ENCODE measurements at regions not wholly inside any gene's neighbourhood (a gene's known extent, or its start where the extent isn't known, plus 50 kb on each side); places are given as distances from the start of the nearest gene placed in this dataset.

GRCh38 chr4:176404621-176405020 lies 84.9 kb downstream of the SPCS3 start:
- H3K4me1 Mint-ChIP-seq = no peaks in the 10 kb centered on the region
- H3K27me3 Mint-ChIP-seq (ENCODE audit: low read depth) = no peaks in the 10 kb centered on the region
- peaks cover 5% of the 10 kb centered on the region for H3K9me3 Mint-ChIP-seq
- TF ChIP-seq, protein P1, sequence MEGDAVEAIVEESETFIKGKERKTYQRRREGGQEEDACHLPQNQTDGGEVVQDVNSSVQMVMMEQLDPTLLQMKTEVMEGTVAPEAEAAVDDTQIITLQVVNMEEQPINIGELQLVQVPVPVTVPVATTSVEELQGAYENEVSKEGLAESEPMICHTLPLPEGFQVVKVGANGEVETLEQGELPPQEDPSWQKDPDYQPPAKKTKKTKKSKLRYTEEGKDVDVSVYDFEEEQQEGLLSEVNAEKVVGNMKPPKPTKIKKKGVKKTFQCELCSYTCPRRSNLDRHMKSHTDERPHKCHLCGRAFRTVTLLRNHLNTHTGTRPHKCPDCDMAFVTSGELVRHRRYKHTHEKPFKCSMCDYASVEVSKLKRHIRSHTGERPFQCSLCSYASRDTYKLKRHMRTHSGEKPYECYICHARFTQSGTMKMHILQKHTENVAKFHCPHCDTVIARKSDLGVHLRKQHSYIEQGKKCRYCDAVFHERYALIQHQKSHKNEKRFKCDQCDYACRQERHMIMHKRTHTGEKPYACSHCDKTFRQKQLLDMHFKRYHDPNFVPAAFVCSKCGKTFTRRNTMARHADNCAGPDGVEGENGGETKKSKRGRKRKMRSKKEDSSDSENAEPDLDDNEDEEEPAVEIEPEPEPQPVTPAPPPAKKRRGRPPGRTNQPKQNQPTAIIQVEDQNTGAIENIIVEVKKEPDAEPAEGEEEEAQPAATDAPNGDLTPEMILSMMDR (conservative IDR thresholded peaks at IDR 0.05) = no peak
- H3K27ac Mint-ChIP-seq (ENCODE audit: unreplicated experiment) = no peak overlapping the region
- H3K36me3 Mint-ChIP-seq (ENCODE audit: low read depth) = peaks cover 3% of the 10 kb centered on the region
- no peak for DNase-seq (ENCODE audit: low read depth, low spot score)
- H3K4me3 Mint-ChIP-seq = no peak overlapping the region

- Mint-ChIP-seq H3K4me3 (no peak overlapping the region), H3K27ac (ENCODE audit: unreplicated experiment) (no peak overlapping the region), H3K27me3 (ENCODE audit: low read depth) (no peaks in the 10 kb centered on the region), H3K36me3 (ENCODE audit: low read depth) (peaks cover 5% of the 10 kb centered on the region), H3K9me3 (peaks cover 2% of the 10 kb centered on the region), H3K4me1 (no peaks in the 10 kb centered on the region)
- DNase-seq (ENCODE audit: low read depth, low spot score) = no peak
- TF ChIP-seq, protein P1 (conservative IDR thresholded peaks at IDR 0.05) = no peak
Observed at GRCh38 chr4:176406297-176406696, 86.5 kb downstream of the SPCS3 start.

DNA sequence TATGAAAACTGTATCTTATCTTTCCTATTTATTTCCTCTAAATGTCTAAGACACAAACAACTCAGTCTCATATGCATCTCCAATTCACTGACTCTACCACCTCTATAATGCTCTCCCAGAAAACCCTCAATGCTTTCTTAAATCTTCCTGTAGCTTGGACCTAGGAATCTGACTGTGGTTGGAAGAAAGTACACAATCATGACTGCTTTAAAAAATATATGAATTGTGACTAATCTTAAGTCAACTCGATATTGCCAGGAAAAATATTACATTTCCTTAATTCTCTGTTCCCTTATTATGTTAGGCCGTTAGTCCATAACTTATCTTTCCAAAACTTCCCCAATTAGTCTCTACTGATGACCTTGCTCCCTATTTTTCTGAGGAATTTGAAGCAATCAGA lies 87.0 kb downstream of the SPCS3 start:
- Mint-ChIP-seq H3K36me3 (ENCODE audit: low read depth) (peaks cover 8% of the 10 kb centered on the region), H3K4me3 (no peak overlapping the region), H3K27ac (ENCODE audit: unreplicated experiment) (no peak overlapping the region), H3K9me3 (peaks cover 5% of the 10 kb centered on the region), H3K4me1 (no peaks in the 10 kb centered on the region), H3K27me3 (ENCODE audit: low read depth) (no peaks in the 10 kb centered on the region)
- TF ChIP-seq, protein P1 (conservative IDR thresholded peaks at IDR 0.05) = no peak
- DNase-seq (ENCODE audit: low read depth, low spot score) = no peak

DNA sequence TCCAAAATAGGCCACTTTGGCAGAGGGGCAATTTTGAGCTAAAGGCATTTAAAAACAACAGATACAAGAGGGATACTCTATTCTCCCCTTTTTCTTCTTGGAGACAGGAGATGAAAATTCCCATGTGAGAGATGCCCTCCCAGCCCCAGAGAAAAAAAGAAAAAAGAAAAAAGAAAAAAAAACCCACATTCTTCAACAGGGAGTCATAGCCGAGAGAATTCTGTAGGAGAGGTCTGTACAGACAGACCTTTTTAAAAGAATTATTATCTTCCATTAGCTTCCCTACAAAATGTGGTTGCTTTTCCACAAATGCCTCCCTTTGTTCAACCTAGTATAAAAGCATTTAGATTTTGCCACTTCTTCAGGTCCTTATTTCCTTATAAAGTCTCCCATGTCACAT lies 89.9 kb downstream of the SPCS3 start:
- H3K4me1 Mint-ChIP-seq = no peaks in the 10 kb centered on the region
- H3K36me3 Mint-ChIP-seq (ENCODE audit: low read depth) = peaks cover 12% of the 10 kb centered on the region
- peaks cover 7% of the 10 kb centered on the region for H3K9me3 Mint-ChIP-seq
- no peak overlapping the region for H3K27ac Mint-ChIP-seq (ENCODE audit: unreplicated experiment)
- DNase-seq (ENCODE audit: low read depth, low spot score) = no peak
- no peak overlapping the region for H3K4me3 Mint-ChIP-seq
- TF ChIP-seq, protein P1 (conservative IDR thresholded peaks at IDR 0.05) = no peak
- H3K27me3 Mint-ChIP-seq (ENCODE audit: low read depth) = no peaks in the 10 kb centered on the region

GRCh38 chr4:176413171-176413570 lies 93.4 kb downstream of the SPCS3 start:
- Mint-ChIP-seq H3K4me1 (peaks cover 9% of the 10 kb centered on the region), H3K4me3 (no peak overlapping the region), H3K27me3 (ENCODE audit: low read depth) (no peaks in the 10 kb centered on the region), H3K9me3 (peaks cover 7% of the 10 kb centered on the region), H3K27ac (ENCODE audit: unreplicated experiment) (no peak overlapping the region), H3K36me3 (ENCODE audit: low read depth) (peaks cover 12% of the 10 kb centered on the region)
- TF ChIP-seq, protein P1 (conservative IDR thresholded peaks at IDR 0.05) = no peak
- DNase-seq (ENCODE audit: low read depth, low spot score) = no peak

DNA sequence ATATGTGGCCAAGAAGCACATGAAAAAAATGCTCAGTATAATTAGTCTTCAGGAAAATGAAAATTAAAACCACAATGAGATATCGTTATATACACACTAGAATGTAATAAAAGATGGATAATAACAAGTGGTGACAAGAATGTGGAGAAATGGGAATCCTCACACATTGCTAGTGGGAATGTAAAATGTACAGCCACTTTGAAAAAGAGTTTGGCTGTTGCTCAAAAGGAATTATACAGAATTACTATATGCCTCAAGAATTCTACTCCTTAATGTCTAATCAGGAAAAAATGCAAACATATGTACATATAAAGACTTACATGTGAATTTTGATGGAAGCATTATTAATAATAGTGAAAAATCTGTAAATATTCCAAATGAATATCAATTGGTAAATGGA lies 102.2 kb downstream of the SPCS3 start:
- Mint-ChIP-seq H3K36me3 (ENCODE audit: low read depth) (no peaks in the 10 kb centered on the region), H3K4me1 (peaks cover 25% of the 10 kb centered on the region), H3K4me3 (no peak overlapping the region), H3K9me3 (no peaks in the 10 kb centered on the region), H3K27me3 (ENCODE audit: low read depth) (no peaks in the 10 kb centered on the region), H3K27ac (ENCODE audit: unreplicated experiment) (no peak overlapping the region)
- DNase-seq (ENCODE audit: low read depth, low spot score) = no peak
- TF ChIP-seq, protein P1 (conservative IDR thresholded peaks at IDR 0.05) = no peak

All from neural crest cell (in vitro differentiated cells).